ENCODE measurements at regions not wholly inside any gene's neighbourhood (a gene's known extent, or its start where the extent isn't known, plus 50 kb on each side); places are given as distances from the start of the nearest gene placed in this dataset.

DNA sequence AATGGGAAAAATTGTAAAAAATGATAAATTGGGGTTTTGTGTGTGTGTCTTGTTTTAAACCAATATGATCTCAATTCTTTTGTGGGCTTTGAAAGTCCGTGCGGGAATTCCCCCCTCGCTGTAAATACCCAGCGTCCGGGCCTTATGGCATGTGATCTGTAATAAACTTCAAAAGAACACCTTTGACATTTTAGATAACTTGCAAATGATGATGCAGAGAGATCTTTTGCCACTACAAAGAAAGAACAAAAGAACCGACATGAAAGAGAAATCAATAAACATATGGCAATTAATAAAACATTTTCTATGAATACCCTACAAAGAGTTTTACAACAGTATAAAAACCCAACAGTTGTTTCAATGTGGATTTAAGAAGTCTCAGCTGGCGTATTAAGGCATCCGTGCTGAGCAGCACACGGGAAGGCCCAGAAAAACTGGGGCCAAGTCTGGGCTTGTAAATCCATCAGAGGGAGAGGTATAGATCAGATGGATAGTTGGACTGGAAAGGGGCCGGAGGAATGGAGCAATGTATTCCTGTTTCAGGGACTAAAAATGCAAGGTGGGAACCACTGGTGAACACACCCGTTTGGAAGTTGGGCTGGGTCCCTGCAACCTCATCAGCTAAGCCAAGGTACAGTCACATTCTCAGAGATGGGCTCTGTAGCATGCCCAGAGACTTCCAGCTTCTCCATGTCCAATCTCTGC lies 115.2 kb downstream of the IRX5 start:
- DNase-seq (no peak), ATAC-seq (no peak)
- no peaks in the 10 kb centered on the region for H3K9me3 ChIP-seq
- intact Hi-C loops (cut with DNase I) = no loop called here
- peaks cover 4% of the 10 kb centered on the region for H3K27me3 ChIP-seq (ENCODE audit: low read depth)
- H3K4me1 ChIP-seq = no peaks in the 10 kb centered on the region
- H3K4me3 ChIP-seq = no peak overlapping the region
- no peak overlapping the region for H3K27ac ChIP-seq
- no peaks in the 10 kb centered on the region for H3K36me3 ChIP-seq
- TF ChIP-seq, protein P1, sequence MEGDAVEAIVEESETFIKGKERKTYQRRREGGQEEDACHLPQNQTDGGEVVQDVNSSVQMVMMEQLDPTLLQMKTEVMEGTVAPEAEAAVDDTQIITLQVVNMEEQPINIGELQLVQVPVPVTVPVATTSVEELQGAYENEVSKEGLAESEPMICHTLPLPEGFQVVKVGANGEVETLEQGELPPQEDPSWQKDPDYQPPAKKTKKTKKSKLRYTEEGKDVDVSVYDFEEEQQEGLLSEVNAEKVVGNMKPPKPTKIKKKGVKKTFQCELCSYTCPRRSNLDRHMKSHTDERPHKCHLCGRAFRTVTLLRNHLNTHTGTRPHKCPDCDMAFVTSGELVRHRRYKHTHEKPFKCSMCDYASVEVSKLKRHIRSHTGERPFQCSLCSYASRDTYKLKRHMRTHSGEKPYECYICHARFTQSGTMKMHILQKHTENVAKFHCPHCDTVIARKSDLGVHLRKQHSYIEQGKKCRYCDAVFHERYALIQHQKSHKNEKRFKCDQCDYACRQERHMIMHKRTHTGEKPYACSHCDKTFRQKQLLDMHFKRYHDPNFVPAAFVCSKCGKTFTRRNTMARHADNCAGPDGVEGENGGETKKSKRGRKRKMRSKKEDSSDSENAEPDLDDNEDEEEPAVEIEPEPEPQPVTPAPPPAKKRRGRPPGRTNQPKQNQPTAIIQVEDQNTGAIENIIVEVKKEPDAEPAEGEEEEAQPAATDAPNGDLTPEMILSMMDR (IDR thresholded peaks at IDR 0.05) = no peak

DNA sequence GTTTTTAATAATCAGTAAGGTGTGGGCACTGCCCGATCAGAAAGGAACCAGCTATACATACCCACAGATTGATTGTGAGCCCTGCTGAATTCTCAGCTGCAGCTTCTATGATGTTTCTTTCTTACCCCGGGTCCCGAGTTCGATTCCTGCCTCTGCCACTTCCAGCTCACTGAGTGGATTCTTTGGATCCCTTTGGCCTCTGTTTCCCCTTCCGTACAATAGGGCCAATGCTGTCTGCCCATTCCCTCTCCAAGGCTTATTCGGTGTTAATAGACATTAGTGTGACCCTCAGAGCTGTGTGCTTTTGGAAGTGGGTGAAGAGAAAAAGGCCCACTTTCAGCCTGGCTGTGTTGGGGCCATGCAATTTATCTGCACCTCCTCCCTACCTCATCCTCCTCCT lies 115.8 kb downstream of the IRX5 start:
- H3K36me3 ChIP-seq = no peaks in the 10 kb centered on the region
- no peaks in the 10 kb centered on the region for H3K4me1 ChIP-seq
- H3K4me3 ChIP-seq = no peak overlapping the region
- ATAC-seq (no peak), DNase-seq (no peak)
- no peaks in the 10 kb centered on the region for H3K9me3 ChIP-seq
- H3K27ac ChIP-seq = no peak overlapping the region
- intact Hi-C loops (cut with DNase I) = no loop called here
- TF ChIP-seq, protein P1 (IDR thresholded peaks at IDR 0.05) = no peak
- H3K27me3 ChIP-seq (ENCODE audit: low read depth) = peaks cover 4% of the 10 kb centered on the region

DNA sequence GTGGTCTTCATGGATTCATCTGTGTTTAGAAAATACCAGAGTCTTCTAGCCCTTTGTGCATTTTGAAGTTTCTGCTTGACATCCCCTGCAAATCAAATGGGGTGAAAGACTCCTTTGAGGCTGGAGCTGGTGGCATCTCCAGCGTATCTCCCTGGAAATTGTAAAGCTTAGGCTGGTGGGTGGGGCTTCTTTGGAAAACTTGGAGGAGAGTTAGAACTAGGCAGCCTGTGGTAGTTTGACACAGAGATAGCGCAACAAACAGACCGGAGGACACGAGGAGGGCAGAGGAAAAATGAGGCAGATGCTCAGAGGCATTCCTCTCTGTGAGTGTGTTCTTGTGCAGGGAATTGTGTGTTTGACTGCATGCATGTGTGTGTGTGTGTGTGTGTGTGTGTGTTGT lies 116.3 kb downstream of the IRX5 start:
- Histone ChIP-seq H3K9me3 (no peaks in the 10 kb centered on the region), H3K36me3 (no peaks in the 10 kb centered on the region), H3K4me3 (no peak overlapping the region), H3K4me1 (no peaks in the 10 kb centered on the region), H3K27ac (no peak overlapping the region), H3K27me3 (ENCODE audit: low read depth) (peaks cover 4% of the 10 kb centered on the region)
- DNase-seq = no peak
- intact Hi-C loops (cut with DNase I) = no loop called here
- TF ChIP-seq, protein P1 (IDR thresholded peaks at IDR 0.05) = no peak
- no peak for ATAC-seq

DNA sequence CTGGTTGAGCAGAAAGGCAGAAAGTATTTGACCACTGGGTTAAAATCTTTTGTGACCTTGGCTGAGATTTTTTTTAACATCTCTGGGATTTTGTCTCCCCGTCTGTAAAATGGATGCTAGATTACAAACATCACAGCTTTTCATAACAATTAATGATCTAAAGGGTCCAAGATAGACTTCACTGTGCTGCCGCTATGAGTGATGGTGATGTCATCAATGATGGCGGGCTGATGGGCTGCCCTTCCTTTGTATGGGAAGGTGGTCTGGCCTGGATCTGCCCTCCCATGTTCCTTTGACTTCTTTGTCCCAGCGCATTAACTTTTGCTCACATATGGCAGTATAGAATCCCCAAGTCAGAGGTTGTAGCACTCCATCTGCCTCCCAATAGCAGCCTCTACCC lies 116.7 kb downstream of the IRX5 start:
- no peaks in the 10 kb centered on the region for H3K9me3 ChIP-seq
- H3K27ac ChIP-seq = no peak overlapping the region
- intact Hi-C loops (cut with DNase I) = no loop called here
- no peak for DNase-seq
- ATAC-seq = no peak
- no peaks in the 10 kb centered on the region for H3K4me1 ChIP-seq
- peaks cover 4% of the 10 kb centered on the region for H3K27me3 ChIP-seq (ENCODE audit: low read depth)
- TF ChIP-seq, protein P1 (IDR thresholded peaks at IDR 0.05) = no peak
- H3K4me3 ChIP-seq = no peak overlapping the region
- H3K36me3 ChIP-seq = no peaks in the 10 kb centered on the region

DNA sequence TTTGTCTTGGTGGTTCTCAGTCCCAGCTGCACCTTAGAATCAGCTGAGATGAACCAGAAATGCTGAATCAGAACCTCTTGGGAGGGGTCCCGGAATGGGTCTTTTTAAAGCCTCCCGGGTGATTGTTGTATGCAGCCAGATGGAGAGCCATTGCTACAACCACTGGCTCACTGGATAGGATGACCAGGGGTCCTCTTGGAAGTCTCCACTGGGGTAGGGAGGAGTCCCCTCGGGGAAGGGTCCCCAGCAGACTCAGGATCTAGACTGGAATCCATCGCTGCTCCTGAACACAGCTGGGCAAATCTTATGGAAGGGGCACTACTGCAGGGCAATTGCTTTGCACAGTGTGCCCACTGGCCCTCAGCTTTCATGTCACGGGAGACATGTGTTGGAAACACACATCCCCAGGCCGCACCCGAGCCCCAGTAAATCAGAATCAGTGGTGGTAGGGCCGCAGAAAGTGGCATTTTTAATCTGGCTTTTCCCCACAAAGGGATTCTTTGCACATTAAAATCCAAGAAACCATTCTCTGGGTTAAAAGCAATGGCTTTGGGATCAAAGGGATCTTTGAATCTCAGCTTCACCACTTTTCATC lies 117.3 kb downstream of the IRX5 start:
- ATAC-seq (no peak), DNase-seq (no peak)
- Histone ChIP-seq H3K27ac (no peak overlapping the region), H3K9me3 (no peaks in the 10 kb centered on the region), H3K4me3 (no peak overlapping the region), H3K36me3 (no peaks in the 10 kb centered on the region), H3K4me1 (no peaks in the 10 kb centered on the region), H3K27me3 (ENCODE audit: low read depth) (peaks cover 4% of the 10 kb centered on the region)
- TF ChIP-seq, protein P1 (IDR thresholded peaks at IDR 0.05) = no peak
- intact Hi-C loops (cut with DNase I) = no loop called here

All from lower lobe of right lung (tissue), 2 donors.